Gastroesophageal sphincter (tissue), 3 donors: ENCODE measurements at regions not wholly inside any gene's neighbourhood (a gene's known extent, or its start where the extent isn't known, plus 50 kb on each side); places are given as distances from the start of the nearest gene placed in this dataset.

Source experiments
- POLR2A ChIP-seq, 2 donors: fragments of 450-650 bp; IDR thresholded peaks; one replicate each; pipeline ENCODE4 v1.6.1; 2017; ENCODE audit warnings: antibody characterized with exemption in 2 of 2, mild to moderate bottlenecking in 2 of 2, moderate library complexity in 1 of 2
- TF ChIP-seq, protein P1 (sequence below), 4 experiments: fragments of 200-600 bp in 2 of 4; fragments of 450-650 bp in 2 of 4; sonication (generic) in 1 of 4; IDR thresholded peaks; one replicate each; pipeline ENCODE4 v1.5.1; 2017 to 2019; ENCODE audit warnings: antibody characterized with exemption in 4 of 4, mild to moderate bottlenecking in 2 of 4, moderate library complexity in 2 of 4

DNA sequence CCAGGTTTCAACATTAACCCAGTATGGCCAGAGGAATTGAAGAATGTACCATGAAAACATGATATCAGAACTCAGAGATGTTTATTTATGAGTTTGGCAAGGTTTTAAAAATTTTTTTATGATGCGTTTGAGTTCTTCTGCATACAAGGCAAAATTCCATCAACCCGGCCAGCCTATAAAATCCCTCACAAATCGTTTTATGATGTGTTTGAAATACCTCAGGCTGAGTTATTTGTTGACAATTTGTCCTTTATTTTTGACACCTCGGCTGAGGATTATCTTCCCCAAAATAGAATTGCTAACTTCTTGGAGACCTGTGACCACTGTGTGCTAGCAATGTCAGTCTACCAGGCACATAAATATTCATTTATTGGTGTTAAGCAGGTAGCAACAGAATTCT, 91.9 kb upstream of the SLC24A3 start:
- no peak for TF ChIP-seq POLR2A (IDR thresholded peaks at IDR 0.05)
- TF ChIP-seq, protein P1, sequence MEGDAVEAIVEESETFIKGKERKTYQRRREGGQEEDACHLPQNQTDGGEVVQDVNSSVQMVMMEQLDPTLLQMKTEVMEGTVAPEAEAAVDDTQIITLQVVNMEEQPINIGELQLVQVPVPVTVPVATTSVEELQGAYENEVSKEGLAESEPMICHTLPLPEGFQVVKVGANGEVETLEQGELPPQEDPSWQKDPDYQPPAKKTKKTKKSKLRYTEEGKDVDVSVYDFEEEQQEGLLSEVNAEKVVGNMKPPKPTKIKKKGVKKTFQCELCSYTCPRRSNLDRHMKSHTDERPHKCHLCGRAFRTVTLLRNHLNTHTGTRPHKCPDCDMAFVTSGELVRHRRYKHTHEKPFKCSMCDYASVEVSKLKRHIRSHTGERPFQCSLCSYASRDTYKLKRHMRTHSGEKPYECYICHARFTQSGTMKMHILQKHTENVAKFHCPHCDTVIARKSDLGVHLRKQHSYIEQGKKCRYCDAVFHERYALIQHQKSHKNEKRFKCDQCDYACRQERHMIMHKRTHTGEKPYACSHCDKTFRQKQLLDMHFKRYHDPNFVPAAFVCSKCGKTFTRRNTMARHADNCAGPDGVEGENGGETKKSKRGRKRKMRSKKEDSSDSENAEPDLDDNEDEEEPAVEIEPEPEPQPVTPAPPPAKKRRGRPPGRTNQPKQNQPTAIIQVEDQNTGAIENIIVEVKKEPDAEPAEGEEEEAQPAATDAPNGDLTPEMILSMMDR (IDR thresholded peaks at IDR 0.05): no peak
